Tongue (tissue), 1 donor: ENCODE measurements at regions not wholly inside any gene's neighbourhood (a gene's known extent, or its start where the extent isn't known, plus 50 kb on each side); places are given as distances from the start of the nearest gene placed in this dataset.
"Not testable (repeated sequence)": the region's sequence is repeated elsewhere in the genome, so short reads cannot be mapped to it uniquely, and the experiment has no call there.

Experiments
- DNase-seq: peaks from one replicate; pipeline ENCODE4 v3.0.0-alpha.2; 2015

- no peak for DNase-seq
Observed at GRCh38 chr4:26047795-26048194, 133.8 kb downstream of the SMIM20 start.

- peak; percentile 79 for DNase-seq
Observed at GRCh38 chr4:26048378-26048882, 134.4 kb downstream of the SMIM20 start.

GRCh38 chr4:26048950-26049349 lies 134.9 kb downstream of the SMIM20 start:
- peak; percentile 61 for DNase-seq

DNA sequence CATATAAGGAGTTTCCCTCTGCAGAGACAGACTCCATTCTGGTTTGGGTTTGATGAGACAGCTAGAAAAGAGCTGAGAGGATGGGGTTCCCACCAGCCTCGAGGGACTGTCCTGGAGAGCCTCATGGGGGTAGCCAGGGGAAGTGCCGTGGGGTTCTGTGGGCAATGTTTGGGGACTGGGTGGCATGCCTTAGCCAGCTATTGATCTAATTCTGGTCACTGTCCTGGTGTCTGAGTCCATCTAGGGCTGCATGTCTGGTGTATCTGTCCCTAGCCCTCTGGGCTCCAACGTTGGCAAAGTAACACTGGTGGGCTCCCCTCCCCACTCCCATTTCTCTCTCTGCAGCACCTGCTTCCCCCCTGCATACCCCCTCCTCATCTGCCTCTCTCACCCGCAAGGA lies 135.4 kb downstream of the SMIM20 start:
- DNase-seq = no peak

- DNase-seq = no peak
Observed at GRCh38 chr4:26050212-26050643, 136.2 kb downstream of the SMIM20 start.

- DNase-seq = no peak
Observed at GRCh38 chr4:26050671-26051070, 136.7 kb downstream of the SMIM20 start.

DNA sequence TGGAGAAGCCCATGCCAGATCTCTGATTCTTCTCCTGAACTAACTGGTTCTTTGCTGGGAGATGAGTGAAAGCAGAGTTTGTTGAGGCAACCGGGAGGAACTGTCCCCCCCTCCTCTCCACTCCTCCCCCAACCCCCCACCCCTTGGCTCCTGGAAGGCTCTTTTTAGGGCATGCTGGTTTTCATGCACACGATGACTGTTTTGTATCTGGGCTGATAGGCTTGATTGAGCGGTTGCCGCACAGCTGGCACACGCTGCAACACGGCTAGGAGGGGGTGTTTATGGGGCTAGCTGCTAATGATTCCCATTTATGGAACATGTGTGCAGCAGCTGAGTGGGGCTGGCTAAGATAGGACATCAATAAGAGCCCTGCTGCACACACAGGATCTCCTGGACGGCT lies 137.2 kb downstream of the SMIM20 start:
- DNase-seq = no peak

- DNase-seq = no peak
Observed at GRCh38 chr4:26052663-26053541, 138.9 kb downstream of the SMIM20 start.

DNA sequence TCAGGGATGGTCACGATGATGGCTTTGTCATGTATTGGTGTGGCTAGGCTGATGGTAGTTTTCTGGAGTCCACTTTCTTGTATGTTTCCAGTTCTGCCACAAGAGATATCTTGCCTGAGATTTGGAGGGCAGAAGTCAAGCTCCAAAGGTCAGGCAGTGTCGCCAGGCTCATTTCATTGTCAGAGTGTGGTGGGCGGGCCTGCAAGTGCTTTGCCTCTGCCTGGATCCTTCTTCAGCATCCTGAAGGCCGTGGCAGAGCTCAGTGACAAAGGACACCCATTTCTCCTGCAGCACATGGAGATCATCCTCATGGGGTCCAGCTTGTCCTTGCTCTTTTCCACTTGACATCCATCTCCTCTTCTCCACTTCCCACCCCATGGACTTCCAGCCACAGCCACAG lies 139.7 kb downstream of the SMIM20 start:
- DNase-seq = no peak

DNA sequence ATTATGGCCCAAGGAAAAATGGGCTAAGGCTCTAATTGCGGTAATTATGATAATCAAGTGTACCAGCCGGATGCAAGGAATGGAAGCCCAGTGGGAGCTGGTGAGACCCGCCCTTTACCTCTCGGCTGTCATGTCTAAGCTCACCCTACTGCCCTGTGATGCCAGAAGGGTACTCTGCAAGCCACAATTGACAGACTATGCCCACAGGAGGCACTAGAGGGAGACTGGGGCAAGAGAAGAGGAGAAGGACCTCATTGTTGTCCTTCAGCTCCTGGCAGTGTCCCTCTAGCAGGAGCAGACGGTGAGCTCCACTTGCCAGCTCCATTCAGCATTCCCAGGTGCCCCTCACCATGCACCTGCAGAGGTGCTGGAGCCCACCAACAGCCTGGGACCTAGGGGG lies 141.8 kb downstream of the SMIM20 start:
- no peak for DNase-seq

DNA sequence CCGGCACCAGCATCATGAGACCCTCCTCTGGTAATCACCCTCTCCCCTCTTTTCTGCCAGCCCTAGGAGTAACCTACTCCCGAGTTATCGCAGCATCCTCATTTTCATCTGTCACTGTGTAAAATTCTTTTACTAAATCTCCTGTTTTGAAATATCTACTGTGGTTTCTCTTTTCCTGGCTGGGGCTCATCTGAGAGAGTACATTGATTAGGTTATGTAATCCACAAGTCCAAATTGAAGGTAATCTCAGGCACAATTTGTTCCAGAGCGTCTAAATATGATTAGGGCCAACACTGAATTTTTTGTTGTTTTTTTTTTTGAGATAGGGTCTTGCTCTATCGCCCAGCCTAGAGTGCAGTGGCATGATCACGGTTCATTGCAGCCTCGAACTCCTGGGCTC lies 142.4 kb downstream of the SMIM20 start:
- DNase-seq = no peak

DNA sequence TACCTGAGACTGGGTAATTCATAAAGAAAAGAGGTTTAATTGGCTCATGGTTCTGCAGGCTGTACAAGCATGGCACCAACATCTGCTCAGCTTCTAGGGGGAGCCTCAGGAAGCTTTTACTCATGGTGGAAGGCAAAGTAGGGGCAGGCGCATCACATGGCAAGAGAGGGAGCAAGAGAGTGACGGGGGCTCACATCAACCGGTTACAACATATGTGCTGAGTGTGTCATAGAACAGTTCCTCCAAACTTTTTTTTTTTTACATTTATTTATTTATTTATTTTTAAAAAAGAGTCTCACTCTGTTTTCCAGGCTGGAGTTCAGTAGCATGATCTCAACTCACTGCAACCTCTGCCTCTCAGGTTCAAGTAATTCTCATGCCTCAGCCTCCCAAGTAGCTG lies 143.8 kb downstream of the SMIM20 start:
- not testable (repeated sequence) for DNase-seq

DNA sequence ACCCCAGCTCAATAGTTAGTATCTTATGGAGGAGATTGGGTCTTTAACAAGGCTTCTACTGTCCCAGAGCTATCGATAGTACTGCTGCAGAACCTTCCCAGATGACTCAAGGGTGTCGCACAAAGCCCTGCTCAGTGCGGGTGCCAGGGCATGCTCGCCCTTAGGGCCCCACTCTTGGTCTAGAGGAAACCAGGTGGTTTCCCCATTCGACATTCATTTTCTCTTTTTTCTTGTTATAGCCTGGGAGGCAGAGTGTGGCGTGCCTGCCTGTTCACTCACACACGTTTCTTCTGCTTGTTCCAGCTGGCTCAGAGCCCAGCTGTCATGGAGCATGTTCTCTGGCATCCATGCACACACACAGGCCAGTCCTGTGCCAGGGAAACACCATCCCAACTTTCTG lies 144.5 kb downstream of the SMIM20 start:
- DNase-seq = peak; percentile 85

DNA sequence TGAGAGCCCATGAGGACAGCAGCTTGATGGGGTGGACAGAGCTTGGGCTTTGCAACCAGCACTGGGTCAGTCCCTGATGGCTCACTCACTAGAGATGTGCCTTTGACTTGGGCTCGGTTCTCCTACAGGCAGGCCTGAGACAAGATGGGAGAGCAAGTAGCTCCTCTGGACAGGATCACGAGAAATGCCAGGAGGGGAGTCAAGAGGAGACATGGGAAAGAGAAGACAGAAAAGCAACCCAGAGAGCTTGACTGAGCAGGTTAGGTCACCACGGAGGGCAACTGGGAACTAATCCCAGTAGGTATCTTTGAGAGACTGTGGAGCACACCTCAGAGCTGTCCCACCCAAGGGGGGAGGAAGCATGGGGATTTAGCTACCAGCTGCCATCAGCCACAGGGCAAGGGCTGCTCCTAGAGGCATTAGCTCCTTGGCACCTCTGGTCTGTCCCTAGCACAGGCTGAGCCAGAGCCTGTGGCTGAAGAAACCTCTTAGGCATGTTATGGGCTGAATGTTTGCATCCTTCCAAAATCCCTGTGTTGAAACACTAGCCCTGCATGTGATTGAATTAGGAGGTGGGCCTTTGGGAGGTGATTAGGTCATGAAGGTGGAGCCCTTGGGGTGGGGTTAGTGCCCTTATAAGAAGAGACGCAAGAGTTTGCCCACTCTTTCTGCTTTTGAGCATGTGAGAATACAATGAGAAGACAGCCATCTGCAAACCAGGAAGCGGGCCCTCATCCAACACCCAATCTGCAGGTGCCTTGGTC lies 145.6 kb downstream of the SMIM20 start:
- no peak for DNase-seq

GRCh38 chr4:26060286-26060685 lies 146.3 kb downstream of the SMIM20 start:
- DNase-seq = no peak

- DNase-seq = no peak
Observed at GRCh38 chr4:26061248-26061986, 147.4 kb downstream of the SMIM20 start.

DNA sequence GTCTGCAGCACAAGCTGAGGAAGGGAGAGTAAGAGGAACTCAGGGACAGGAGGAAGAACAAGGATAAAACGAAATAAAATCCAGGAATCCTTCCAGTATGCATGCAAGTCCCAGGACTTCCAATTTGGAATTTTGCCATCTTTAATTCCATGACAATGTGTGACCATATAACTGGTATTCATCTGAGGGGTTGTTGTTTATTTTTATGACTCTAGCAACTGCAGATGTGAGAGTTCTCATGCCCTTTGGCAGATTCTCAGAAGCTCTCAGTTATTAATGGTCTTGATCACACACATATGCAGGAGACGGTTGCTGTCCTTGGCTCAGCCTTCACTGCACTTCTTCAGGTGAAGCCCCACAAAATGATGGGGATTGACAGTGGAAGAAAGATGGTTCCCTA lies 148.2 kb downstream of the SMIM20 start:
- DNase-seq = peak; percentile 79

- not testable (repeated sequence) for DNase-seq
Observed at GRCh38 chr4:26064009-26064408, 150.0 kb downstream of the SMIM20 start.

DNA sequence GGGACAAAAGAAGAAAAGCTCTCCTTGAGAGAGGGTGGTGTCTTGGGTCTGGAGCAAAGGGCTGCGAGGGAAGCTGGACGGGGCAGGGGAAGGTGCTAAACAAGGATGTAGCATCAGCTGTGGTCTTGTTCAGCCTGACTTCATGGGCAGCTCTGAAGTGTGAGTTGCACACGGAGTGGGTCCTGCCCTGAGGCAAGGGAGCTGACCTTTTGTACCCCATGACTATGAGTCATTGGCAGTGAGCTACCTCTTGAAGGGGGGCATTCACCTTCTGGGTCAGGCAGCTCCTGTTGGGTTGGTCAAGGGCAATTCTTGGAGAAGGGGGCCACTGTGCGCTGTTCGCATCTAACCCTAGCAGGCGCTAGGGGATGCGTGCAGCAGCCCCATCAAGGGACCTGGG lies 151.8 kb downstream of the SMIM20 start:
- DNase-seq = no peak

DNA sequence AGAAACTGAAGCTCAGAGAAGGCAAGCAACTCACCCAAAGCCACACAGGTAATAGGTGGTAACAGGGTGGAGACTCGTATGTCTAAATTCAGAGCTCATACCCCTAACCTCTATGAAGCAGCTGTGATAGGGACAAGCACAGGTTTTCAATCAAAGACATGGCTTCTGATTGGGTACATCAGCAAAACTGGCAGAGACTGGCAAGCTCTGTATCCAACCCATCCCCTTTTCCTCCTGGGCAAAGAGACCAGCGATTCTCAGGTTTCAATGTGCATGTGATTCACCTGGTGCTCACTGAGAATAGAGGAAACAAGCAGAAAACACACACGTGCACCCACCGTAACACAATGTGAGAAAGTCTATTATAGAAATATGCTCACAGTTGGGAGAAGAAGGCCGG lies 153.0 kb downstream of the SMIM20 start:
- no peak for DNase-seq

DNA sequence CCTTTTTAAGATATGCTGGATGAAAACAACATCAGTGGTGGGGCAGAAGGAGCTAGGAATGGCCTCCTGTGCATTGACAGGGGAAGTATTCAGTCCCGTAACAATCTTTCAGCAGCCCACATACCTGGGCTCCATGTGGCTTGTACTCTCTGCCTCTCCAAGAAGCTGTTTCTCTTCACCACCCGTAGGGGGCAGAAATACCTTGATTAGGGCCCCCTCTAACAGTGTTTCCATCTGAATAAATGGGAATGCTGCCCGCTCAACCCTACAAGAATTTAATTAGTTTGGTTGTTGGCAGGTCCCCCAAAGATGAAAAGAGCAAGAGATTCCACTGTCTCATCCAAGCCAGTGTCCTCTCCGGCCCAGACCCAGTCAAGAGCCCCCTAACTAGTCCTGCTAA lies 155.2 kb downstream of the SMIM20 start:
- no peak for DNase-seq

DNA sequence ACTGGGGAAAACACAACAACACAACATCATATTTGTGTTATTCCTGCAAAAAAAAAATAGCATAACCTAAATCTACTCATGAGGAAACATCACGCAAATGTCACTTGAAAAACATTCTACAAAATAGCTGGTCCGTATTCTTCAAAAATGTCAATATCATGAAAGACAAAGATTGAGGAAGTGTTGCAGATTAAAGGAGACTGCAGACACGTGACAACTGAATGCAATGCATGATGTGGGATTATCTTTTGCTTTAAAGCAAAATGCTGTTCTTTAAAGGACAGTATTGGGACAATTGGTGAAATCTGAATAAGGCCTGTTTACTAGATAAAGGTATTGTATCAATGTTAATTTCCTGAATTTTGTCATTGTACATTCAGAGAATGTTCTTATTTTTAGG lies 157.7 kb downstream of the SMIM20 start:
- DNase-seq = no peak
